Neutrophil (primary cell): ENCODE measurements at regions not wholly inside any gene's neighbourhood (a gene's known extent, or its start where the extent isn't known, plus 50 kb on each side); places are given as distances from the start of the nearest gene placed in this dataset.

Experiments used
- H3K27ac ChIP-seq: fragments of 200-600 bp; sonication (generic); 2 replicates; pipeline ENCODE4 v1.5.1; 2016; ENCODE audit warnings: mild to moderate bottlenecking, moderate library complexity
- H3K27me3 ChIP-seq: fragments of 200-600 bp; sonication (generic); 2 replicates; pipeline ENCODE4 v1.6.0; 2016; ENCODE audit warnings: mild to moderate bottlenecking
- H3K36me3 ChIP-seq: fragments of 200-600 bp; sonication (generic); 2 replicates; pipeline ENCODE4 v1.5.1; 2017
- H3K4me1 ChIP-seq, 2 experiments: fragments of 200-600 bp in 1 of 2; sonication (generic) in 1 of 2; 1 replicate in 1 of 2; 2 replicates in 1 of 2; pipeline versions ENCODE4 v1.5.1 to v1.6.1; 2013 to 2016; ENCODE audit warnings: low read depth in 1 of 2, low read length in 1 of 2, mild to moderate bottlenecking in 1 of 2, moderate library complexity in 1 of 2; ENCODE audit not compliant: control insufficient read depth in 1 of 2, insufficient read depth in 1 of 2
- H3K4me3 ChIP-seq, 2 experiments: fragments of 200-600 bp in 1 of 2; sonication (generic) in 1 of 2; 1 replicate in 1 of 2; 2 replicates in 1 of 2; pipeline ENCODE4 v1.5.1; 2013 to 2016; ENCODE audit warnings: low read depth in 1 of 2, low read length in 1 of 2, mild to moderate bottlenecking in 1 of 2, moderate library complexity in 1 of 2
- H3K9me3 ChIP-seq: fragments of 200-600 bp; sonication (generic); 2 replicates; pipeline ENCODE4 v1.5.1; 2016
- CTCF ChIP-seq: fragments of 200-600 bp; sonication (generic); IDR thresholded peaks from 2 replicates; pipeline ENCODE4 v1.5.1; 2016; ENCODE audit warnings: antibody characterized with exemption

- no peaks in the 10 kb centered on the region for H3K9me3 ChIP-seq
- no peak for TF ChIP-seq CTCF
Measured at GRCh38 chr2:23121968-23122648, 262.9 kb upstream of the KLHL29 start.

DNA sequence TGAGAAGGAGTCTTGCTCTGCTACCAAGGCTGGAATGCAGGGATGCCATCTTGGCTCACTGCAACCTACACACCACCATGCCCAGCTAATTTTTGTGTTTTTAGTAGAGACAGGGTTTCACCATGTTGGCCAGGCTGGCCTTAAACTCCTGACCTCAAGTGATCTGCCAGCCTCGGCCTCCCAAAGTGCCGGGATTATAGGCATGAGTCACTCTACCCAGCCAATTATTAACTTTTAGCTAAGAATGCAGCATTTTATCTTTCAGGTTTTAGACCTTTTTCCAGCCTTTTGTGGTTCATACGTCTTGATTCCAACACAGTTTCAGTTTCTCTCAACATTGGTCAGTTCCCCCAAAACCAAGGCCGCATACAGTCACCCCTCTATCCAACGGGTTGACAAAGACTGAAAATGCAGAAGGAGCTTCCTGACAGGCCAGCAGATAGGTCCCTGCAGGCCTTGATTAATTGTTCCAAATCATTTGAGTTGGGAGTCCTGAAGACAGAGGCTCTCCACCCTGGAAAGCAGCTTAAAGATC, 262.2 kb upstream of the KLHL29 start:
- TF ChIP-seq CTCF = no peak
- H3K27me3 ChIP-seq = no peaks in the 10 kb centered on the region
- H3K4me3 ChIP-seq = no peak overlapping the region
- H3K36me3 ChIP-seq = no peaks in the 10 kb centered on the region
- no peaks in the 10 kb centered on the region for H3K4me1 ChIP-seq
- H3K9me3 ChIP-seq = no peaks in the 10 kb centered on the region
- H3K27ac ChIP-seq = no peak overlapping the region

More at GRCh38 chr2:23121968-23122648, 262.9 kb upstream of the KLHL29 start:
- Histone ChIP-seq H3K4me1 (no peaks in the 10 kb centered on the region), H3K27me3 (no peaks in the 10 kb centered on the region), H3K27ac (no peak overlapping the region), H3K4me3 (no peak overlapping the region), H3K36me3 (no peaks in the 10 kb centered on the region)

DNA sequence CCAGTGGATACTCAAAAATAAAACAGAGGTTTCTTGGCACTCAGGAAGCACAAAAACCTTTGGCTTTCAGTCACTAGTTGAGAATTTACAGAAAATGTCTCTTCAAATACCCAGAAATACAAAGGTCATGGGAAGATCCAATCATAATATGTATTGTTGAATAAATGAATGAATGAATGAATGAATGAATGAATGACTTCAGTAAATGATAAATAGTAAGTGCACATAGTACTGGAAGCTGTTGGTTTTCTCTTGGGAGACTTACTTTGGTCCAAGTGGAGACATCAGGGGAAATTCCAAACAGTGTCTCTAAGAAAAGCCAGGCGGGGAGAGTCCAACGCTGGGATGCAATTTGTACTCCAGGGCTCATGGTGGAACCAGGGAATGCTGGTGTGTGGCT, 261.3 kb upstream of the KLHL29 start:
- no peak for TF ChIP-seq CTCF
- no peaks in the 10 kb centered on the region for H3K9me3 ChIP-seq
- H3K4me1 ChIP-seq = no peaks in the 10 kb centered on the region

DNA sequence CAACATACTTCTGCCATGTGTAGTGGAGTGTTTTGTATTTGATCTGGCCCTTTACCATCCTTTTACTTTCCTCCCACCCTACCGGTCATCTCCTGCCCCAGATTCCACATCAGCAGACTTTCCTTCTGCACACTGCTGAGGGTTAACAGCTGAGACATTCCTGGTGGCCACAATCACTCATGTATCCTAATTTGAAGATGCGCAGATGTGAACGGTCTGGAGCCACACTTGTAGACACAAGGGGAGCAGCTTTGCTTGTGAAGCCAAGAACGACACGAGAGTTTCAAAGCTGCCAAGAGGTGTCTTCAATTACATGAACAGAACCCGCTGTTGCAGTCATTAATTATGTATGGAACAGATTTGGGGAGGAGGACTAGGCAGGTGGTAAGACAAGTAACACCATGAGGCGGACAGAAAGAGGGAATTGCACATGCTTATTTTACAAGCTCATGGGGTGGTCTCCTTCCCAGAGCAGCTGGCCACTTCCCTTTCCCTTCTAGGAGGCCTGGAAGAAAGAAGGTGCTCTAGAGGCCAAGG, 260.7 kb upstream of the KLHL29 start:
- no peaks in the 10 kb centered on the region for H3K36me3 ChIP-seq
- H3K4me3 ChIP-seq = no peak overlapping the region
- TF ChIP-seq CTCF = no peak
- H3K9me3 ChIP-seq = no peaks in the 10 kb centered on the region
- H3K4me1 ChIP-seq = no peaks in the 10 kb centered on the region
- H3K27ac ChIP-seq = no peak overlapping the region
- H3K27me3 ChIP-seq = no peaks in the 10 kb centered on the region

More for the DNA sequence above, 261.3 kb upstream of the KLHL29 start:
- Histone ChIP-seq H3K36me3 (no peaks in the 10 kb centered on the region), H3K27me3 (no peaks in the 10 kb centered on the region), H3K4me3 (no peak overlapping the region), H3K27ac (no peak overlapping the region)

- Histone ChIP-seq H3K27ac (no peak overlapping the region), H3K36me3 (no peaks in the 10 kb centered on the region), H3K4me3 (no peak overlapping the region), H3K27me3 (no peaks in the 10 kb centered on the region), H3K4me1 (no peaks in the 10 kb centered on the region), H3K9me3 (no peaks in the 10 kb centered on the region)
- no peak for TF ChIP-seq CTCF
Measured at GRCh38 chr2:23127465-23127864, 257.5 kb upstream of the KLHL29 start.
